A673 (cell line): ENCODE measurements at regions not wholly inside any gene's neighbourhood (a gene's known extent, or its start where the extent isn't known, plus 50 kb on each side); places are given as distances from the start of the nearest gene placed in this dataset.

Source experiments
- EZH2 ChIP-seq: fragments of 200-600 bp; sonication (generic); IDR thresholded peaks from 2 replicates; pipeline ENCODE4 v1.6.1; 2017; ENCODE audit warnings: borderline replicate concordance, low read depth, mild to moderate bottlenecking, mixed read lengths, antibody characterized with exemption, low read length; ENCODE audit not compliant: poor library complexity, severe bottlenecking
- TF ChIP-seq, protein P1 (sequence below): fragments of 300-800, 200-600 bp; sonication (generic); conservative IDR thresholded peaks from 2 replicates; pipeline ENCODE4 v1.5.1; 2017; ENCODE audit warnings: low read depth, mild to moderate bottlenecking, antibody characterized with exemption, low read length, moderate library complexity, mixed read lengths

DNA sequence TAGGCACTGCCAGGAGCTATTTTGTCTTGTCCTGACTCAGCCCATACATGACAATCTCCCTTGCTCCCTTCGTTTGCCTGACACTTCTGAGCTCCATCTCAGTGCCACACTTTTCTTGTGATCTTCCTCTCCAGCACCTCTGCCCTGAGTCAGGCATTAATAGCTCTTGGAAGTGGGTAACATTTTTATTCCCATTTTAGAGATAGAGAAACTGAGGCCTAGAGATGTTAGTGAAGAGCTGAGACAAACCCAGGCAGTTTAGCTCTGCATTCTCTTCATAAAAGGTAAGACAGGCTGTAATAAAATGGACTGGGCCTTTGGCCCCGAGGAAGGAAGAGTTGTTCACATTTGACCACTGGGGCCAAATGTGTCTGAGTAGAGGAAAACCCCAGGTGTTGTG is 167.4 kb downstream of the DHX35 start:
- TF ChIP-seq, protein P1, sequence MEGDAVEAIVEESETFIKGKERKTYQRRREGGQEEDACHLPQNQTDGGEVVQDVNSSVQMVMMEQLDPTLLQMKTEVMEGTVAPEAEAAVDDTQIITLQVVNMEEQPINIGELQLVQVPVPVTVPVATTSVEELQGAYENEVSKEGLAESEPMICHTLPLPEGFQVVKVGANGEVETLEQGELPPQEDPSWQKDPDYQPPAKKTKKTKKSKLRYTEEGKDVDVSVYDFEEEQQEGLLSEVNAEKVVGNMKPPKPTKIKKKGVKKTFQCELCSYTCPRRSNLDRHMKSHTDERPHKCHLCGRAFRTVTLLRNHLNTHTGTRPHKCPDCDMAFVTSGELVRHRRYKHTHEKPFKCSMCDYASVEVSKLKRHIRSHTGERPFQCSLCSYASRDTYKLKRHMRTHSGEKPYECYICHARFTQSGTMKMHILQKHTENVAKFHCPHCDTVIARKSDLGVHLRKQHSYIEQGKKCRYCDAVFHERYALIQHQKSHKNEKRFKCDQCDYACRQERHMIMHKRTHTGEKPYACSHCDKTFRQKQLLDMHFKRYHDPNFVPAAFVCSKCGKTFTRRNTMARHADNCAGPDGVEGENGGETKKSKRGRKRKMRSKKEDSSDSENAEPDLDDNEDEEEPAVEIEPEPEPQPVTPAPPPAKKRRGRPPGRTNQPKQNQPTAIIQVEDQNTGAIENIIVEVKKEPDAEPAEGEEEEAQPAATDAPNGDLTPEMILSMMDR, result no peak
- TF ChIP-seq EZH2, result no peak
